ENCODE measurements at regions not wholly inside any gene's neighbourhood (a gene's known extent, or its start where the extent isn't known, plus 50 kb on each side); places are given as distances from the start of the nearest gene placed in this dataset.
"Not testable (repeated sequence)": the region's sequence is repeated elsewhere in the genome, so short reads cannot be mapped to it uniquely, and the experiment has no call there.

GRCh38 chr15:26128611-26129140 lies 265.5 kb upstream of the ATP10A start:
- DNase-seq = no peak

- no peak for DNase-seq
Measured at GRCh38 chr15:26126819-26127387, 263.8 kb upstream of the ATP10A start.

- peak in 41 of 58 donors; percentile 5 to 79 (median 31) for DNase-seq
Measured at GRCh38 chr15:26126070-26126469, 262.9 kb upstream of the ATP10A start.

- peak in 1 of 58 donors; percentile 33 for DNase-seq
Measured at GRCh38 chr15:26125664-26126063, 262.5 kb upstream of the ATP10A start.

- no peak for DNase-seq
Measured at GRCh38 chr15:26119322-26119721, 256.2 kb upstream of the ATP10A start.

- peak in 3 of 58 donors; percentile 5 to 7 (median 6) for DNase-seq
Measured at GRCh38 chr15:26115229-26115943, 252.3 kb upstream of the ATP10A start.

GRCh38 chr15:26114128-26114527 lies 251.0 kb upstream of the ATP10A start:
- DNase-seq = not testable (repeated sequence)

GRCh38 chr15:26113296-26113695 lies 250.2 kb upstream of the ATP10A start:
- no peak for DNase-seq

- DNase-seq = no peak
Measured at GRCh38 chr15:26109203-26109602, 246.1 kb upstream of the ATP10A start.

- no peak for DNase-seq
Measured at GRCh38 chr15:26106556-26106955, 243.4 kb upstream of the ATP10A start.

- peak in 1 of 58 donors; percentile 62 for DNase-seq
Measured at GRCh38 chr15:26103002-26103404, 239.9 kb upstream of the ATP10A start.

- DNase-seq = no peak
Measured at GRCh38 chr15:26102365-26102764, 239.2 kb upstream of the ATP10A start.

GRCh38 chr15:26101443-26101842 lies 238.3 kb upstream of the ATP10A start:
- no peak for DNase-seq

GRCh38 chr15:26098801-26099200 lies 235.7 kb upstream of the ATP10A start:
- DNase-seq = no peak

- no peak for DNase-seq
Measured at GRCh38 chr15:26097216-26097615, 234.1 kb upstream of the ATP10A start.

GRCh38 chr15:26096581-26096980 lies 233.5 kb upstream of the ATP10A start:
- no peak for DNase-seq

GRCh38 chr15:26095710-26096330 lies 232.7 kb upstream of the ATP10A start:
- no peak for DNase-seq

- no peak for DNase-seq
Measured at GRCh38 chr15:26091184-26091583, 228.1 kb upstream of the ATP10A start.

GRCh38 chr15:26087881-26088280 lies 224.8 kb upstream of the ATP10A start:
- no peak for DNase-seq

GRCh38 chr15:26087395-26087794 lies 224.3 kb upstream of the ATP10A start:
- DNase-seq = no peak

- no peak for DNase-seq
Measured at GRCh38 chr15:26084771-26085170, 221.6 kb upstream of the ATP10A start.

GRCh38 chr15:26083896-26084295 lies 220.8 kb upstream of the ATP10A start:
- DNase-seq = no peak

GRCh38 chr15:26083457-26083856 lies 220.3 kb upstream of the ATP10A start:
- DNase-seq = no peak
